ENCODE measurements at regions not wholly inside any gene's neighbourhood (a gene's known extent, or its start where the extent isn't known, plus 50 kb on each side); places are given as distances from the start of the nearest gene placed in this dataset.

DNA sequence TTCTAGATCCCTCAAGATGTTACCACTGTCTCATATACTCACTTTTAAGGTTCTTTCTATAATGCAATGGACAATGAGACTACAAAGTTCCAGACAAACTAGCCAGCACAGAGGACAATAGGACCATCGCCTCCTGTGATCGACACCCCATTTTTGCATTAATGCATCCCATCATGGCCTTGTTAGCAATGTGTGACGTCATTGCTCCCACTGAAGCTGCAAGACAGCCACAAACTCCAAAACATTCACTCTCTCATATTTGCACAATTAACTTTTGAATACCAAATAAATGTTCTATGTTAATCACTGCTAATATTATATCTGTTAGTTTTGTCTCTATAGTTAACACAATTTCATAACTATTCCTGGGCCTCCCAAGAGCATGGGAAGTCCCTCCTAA, 88.8 kb upstream of the TMEM72 start:
- TF ChIP-seq, protein P1, sequence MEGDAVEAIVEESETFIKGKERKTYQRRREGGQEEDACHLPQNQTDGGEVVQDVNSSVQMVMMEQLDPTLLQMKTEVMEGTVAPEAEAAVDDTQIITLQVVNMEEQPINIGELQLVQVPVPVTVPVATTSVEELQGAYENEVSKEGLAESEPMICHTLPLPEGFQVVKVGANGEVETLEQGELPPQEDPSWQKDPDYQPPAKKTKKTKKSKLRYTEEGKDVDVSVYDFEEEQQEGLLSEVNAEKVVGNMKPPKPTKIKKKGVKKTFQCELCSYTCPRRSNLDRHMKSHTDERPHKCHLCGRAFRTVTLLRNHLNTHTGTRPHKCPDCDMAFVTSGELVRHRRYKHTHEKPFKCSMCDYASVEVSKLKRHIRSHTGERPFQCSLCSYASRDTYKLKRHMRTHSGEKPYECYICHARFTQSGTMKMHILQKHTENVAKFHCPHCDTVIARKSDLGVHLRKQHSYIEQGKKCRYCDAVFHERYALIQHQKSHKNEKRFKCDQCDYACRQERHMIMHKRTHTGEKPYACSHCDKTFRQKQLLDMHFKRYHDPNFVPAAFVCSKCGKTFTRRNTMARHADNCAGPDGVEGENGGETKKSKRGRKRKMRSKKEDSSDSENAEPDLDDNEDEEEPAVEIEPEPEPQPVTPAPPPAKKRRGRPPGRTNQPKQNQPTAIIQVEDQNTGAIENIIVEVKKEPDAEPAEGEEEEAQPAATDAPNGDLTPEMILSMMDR (IDR thresholded peaks at IDR 0.05 in 2 of 3, conservative IDR thresholded peaks at IDR 0.05 in 1 of 3; ENCODE audit: insufficient read depth in 2 of 3, low read depth in 1 of 3, low read length in 3 of 3) = no peak
- TF ChIP-seq CHD2 (IDR thresholded peaks at IDR 0.05; ENCODE audit: low read depth, low read length) (no peak), KAT7 (CRISPR knock-in tag; IDR thresholded peaks at IDR 0.05; ENCODE audit: borderline replicate concordance) (no peak), REST (IDR thresholded peaks at IDR 0.05; ENCODE audit: borderline replicate concordance) (no peak), REST (CRISPR knock-in tag; IDR thresholded peaks at IDR 0.05; ENCODE audit: low read depth) (no peak), ATF6 (CRISPR knock-in tag; IDR thresholded peaks at IDR 0.05) (no peak), ZNF121 (CRISPR knock-in tag; conservative IDR thresholded peaks at IDR 0.05) (no peak), ZNF780A (CRISPR knock-in tag; IDR thresholded peaks at IDR 0.05) (no peak), MAFK (IDR thresholded peaks at IDR 0.05; ENCODE audit: low read length) (no peak), NRF1 (conservative IDR thresholded peaks at IDR 0.05 in 1 of 2, IDR thresholded peaks at IDR 0.05 in 1 of 2) (no peak), SIN3A (IDR thresholded peaks at IDR 0.05; ENCODE audit: borderline replicate concordance in 2 of 2, control insufficient read depth in 1 of 2, low read depth in 2 of 2, low read length in 2 of 2) (no peak), MAX (CRISPR knock-in tag; IDR thresholded peaks at IDR 0.05) (no peak), DDX20 (tag; IDR thresholded peaks at IDR 0.05; ENCODE audit: low read depth) (no peak)
- TF ChIP-seq, protein P2, sequence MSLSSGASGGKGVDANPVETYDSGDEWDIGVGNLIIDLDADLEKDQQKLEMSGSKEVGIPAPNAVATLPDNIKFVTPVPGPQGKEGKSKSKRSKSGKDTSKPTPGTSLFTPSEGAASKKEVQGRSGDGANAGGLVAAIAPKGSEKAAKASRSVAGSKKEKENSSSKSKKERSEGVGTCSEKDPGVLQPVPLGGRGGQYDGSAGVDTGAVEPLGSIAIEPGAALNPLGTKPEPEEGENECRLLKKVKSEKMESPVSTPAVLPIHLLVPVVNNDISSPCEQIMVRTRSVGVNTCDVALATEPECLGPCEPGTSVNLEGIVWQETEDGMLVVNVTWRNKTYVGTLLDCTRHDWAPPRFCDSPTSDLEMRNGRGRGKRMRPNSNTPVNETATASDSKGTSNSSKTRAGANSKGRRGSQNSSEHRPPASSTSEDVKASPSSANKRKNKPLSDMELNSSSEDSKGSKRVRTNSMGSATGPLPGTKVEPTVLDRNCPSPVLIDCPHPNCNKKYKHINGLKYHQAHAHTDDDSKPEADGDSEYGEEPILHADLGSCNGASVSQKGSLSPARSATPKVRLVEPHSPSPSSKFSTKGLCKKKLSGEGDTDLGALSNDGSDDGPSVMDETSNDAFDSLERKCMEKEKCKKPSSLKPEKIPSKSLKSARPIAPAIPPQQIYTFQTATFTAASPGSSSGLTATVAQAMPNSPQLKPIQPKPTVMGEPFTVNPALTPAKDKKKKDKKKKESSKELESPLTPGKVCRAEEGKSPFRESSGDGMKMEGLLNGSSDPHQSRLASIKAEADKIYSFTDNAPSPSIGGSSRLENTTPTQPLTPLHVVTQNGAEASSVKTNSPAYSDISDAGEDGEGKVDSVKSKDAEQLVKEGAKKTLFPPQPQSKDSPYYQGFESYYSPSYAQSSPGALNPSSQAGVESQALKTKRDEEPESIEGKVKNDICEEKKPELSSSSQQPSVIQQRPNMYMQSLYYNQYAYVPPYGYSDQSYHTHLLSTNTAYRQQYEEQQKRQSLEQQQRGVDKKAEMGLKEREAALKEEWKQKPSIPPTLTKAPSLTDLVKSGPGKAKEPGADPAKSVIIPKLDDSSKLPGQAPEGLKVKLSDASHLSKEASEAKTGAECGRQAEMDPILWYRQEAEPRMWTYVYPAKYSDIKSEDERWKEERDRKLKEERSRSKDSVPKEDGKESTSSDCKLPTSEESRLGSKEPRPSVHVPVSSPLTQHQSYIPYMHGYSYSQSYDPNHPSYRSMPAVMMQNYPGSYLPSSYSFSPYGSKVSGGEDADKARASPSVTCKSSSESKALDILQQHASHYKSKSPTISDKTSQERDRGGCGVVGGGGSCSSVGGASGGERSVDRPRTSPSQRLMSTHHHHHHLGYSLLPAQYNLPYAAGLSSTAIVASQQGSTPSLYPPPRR (CRISPR knock-in tag; IDR thresholded peaks at IDR 0.05; ENCODE audit: borderline replicate concordance) = no peak

All from K562 (cell line).